Right atrium auricular region (tissue), 2 donors: ENCODE measurements at regions not wholly inside any gene's neighbourhood (a gene's known extent, or its start where the extent isn't known, plus 50 kb on each side); places are given as distances from the start of the nearest gene placed in this dataset.

ENCODE experiments used
- DNase-seq: peaks from one replicate; pipeline ENCODE4 v3.0.0-alpha.2; 2019; ENCODE audit warnings: low spot score
- H3K27ac ChIP-seq, 2 donors: fragments of 200-600 bp; sonication (generic); 1 replicate in 1 of 2; 2 replicates in 1 of 2; pipeline ENCODE4 v1.5.1; 2016 to 2019
- H3K27me3 ChIP-seq, 2 donors: fragments of 200-600 bp; sonication (generic); one replicate each; pipeline versions ENCODE4 v1.5.1 to v1.6.0; 2017 to 2019
- H3K36me3 ChIP-seq: fragments of 200-600 bp; sonication (generic); one replicate; pipeline ENCODE4 v1.5.1; 2016
- H3K4me1 ChIP-seq, 2 donors: fragments of 200-600 bp; sonication (generic); one replicate each; pipeline versions ENCODE4 v1.5.1 to v1.6.0; 2017 to 2019
- H3K4me3 ChIP-seq, 2 donors: fragments of 200-600 bp; sonication (generic); 1 replicate in 1 of 2; 2 replicates in 1 of 2; pipeline ENCODE4 v1.5.1; 2017 to 2019; ENCODE audit warnings: mild to moderate bottlenecking in 1 of 2, moderate library complexity in 1 of 2
- H3K9me3 ChIP-seq, 2 donors: fragments of 200-600 bp; sonication (generic); one replicate each; pipeline ENCODE4 v1.5.1; 2019
- CTCF ChIP-seq, 2 donors: fragments of 200-600 bp; sonication (generic); IDR thresholded peaks; one replicate each; pipeline ENCODE4 v1.5.1; 2019; ENCODE audit warnings: antibody characterized with exemption in 2 of 2

DNA sequence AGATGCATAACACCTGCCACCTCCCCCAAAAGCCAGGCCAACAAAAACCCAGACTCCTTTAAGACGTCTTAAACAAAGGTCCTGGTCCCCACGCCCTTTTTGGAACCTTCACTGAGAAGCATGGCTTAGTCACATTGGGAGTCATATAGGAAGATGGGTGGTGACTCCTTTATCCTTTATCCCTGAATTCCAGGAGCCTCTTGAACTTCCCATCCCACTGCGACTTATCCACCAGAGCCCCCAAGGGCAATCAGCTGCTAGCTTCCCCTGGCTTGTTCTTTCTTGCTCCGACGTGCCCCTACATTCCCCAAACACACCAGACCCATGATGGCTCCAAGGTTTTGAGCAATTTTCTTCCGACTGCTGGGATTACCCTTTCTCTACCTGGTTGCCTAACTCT lies 567.0 kb upstream of the CADM1 start:
- H3K27me3 ChIP-seq: no peaks in the 10 kb centered on the region
- no peaks in the 10 kb centered on the region for H3K36me3 ChIP-seq
- no peak overlapping the region for H3K4me3 ChIP-seq
- H3K9me3 ChIP-seq: no peaks in the 10 kb centered on the region
- H3K27ac ChIP-seq: no peak overlapping the region
- DNase-seq: no peak
- peaks cover 0 to 8% of the 10 kb centered on the region in 2 donors for H3K4me1 ChIP-seq
- no peak for TF ChIP-seq CTCF (IDR thresholded peaks at IDR 0.05)

DNA sequence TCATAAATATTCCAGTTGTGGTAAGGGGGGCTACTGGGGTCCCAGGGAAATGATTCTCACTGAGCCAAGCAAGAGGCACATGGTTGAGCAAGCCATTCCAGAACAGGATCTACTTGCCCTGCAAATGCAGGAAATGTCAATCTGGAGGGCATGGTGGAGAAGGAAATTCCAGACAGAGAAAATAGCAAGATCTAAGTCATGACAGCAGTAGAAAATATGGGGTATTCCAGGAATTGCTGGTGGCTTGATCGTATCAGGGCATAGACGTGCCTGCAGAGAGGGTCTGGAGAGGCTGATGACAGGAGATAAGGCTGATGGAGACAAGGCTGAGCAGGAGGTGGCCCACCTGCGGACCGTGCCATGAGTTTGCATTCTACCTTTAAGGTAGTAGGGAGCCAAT lies 566.3 kb upstream of the CADM1 start:
- TF ChIP-seq CTCF (IDR thresholded peaks at IDR 0.05): no peak
- no peaks in the 10 kb centered on the region for H3K36me3 ChIP-seq
- no peak for DNase-seq
- no peak overlapping the region for H3K27ac ChIP-seq
- H3K4me3 ChIP-seq: no peak overlapping the region
- no peaks in the 10 kb centered on the region for H3K27me3 ChIP-seq
- H3K9me3 ChIP-seq: no peaks in the 10 kb centered on the region
- H3K4me1 ChIP-seq: peaks cover 0 to 8% of the 10 kb centered on the region in 2 donors

DNA sequence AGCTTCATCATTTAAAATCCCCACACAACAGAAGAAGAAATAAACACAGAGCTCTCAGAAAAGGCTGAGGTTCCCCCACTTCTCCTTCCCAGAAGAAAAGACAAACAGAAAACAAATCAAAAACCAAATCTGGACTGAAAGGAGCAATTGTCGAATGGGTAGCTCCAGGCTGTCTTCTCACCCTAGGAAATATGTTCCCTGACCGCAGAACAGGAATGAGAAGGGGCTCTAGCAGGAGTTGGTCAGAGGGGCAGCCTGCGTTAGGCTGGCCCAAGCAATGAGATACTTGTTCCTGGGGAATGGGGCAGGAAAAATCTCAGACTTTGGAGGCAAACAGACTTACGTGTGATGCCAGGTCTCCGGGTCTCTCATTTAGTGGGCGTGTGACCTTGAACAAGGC lies 562.6 kb upstream of the CADM1 start:
- no peak for TF ChIP-seq CTCF (IDR thresholded peaks at IDR 0.05)
- no peaks in the 10 kb centered on the region for H3K27me3 ChIP-seq
- no peak overlapping the region for H3K27ac ChIP-seq
- no peaks in the 10 kb centered on the region for H3K9me3 ChIP-seq
- H3K4me3 ChIP-seq: no peak overlapping the region
- no peak for DNase-seq
- no peaks in the 10 kb centered on the region for H3K4me1 ChIP-seq
- no peaks in the 10 kb centered on the region for H3K36me3 ChIP-seq

DNA sequence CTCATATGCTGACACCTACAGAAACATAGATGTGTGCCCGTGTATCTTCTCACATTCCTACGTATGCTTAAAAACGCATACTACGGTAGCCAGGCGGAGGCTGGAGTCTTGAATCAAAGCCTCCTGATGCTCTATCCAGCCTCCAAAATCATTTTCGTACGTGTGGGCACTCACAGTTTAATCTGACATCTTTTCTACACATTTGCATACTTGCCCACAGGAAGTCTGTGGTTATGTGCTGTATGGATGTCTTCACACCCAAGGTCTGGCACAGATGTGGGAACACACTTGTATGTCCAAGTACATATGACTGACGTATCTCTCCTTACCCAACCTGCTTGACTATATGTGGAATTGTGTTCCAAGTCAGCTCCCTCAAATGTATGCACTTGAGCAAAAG lies 561.8 kb upstream of the CADM1 start:
- no peak for DNase-seq
- Histone ChIP-seq H3K9me3 (no peaks in the 10 kb centered on the region), H3K4me1 (no peaks in the 10 kb centered on the region), H3K27ac (no peak overlapping the region), H3K36me3 (no peaks in the 10 kb centered on the region), H3K27me3 (no peaks in the 10 kb centered on the region), H3K4me3 (no peak overlapping the region)
- TF ChIP-seq CTCF (IDR thresholded peaks at IDR 0.05): no peak

DNA sequence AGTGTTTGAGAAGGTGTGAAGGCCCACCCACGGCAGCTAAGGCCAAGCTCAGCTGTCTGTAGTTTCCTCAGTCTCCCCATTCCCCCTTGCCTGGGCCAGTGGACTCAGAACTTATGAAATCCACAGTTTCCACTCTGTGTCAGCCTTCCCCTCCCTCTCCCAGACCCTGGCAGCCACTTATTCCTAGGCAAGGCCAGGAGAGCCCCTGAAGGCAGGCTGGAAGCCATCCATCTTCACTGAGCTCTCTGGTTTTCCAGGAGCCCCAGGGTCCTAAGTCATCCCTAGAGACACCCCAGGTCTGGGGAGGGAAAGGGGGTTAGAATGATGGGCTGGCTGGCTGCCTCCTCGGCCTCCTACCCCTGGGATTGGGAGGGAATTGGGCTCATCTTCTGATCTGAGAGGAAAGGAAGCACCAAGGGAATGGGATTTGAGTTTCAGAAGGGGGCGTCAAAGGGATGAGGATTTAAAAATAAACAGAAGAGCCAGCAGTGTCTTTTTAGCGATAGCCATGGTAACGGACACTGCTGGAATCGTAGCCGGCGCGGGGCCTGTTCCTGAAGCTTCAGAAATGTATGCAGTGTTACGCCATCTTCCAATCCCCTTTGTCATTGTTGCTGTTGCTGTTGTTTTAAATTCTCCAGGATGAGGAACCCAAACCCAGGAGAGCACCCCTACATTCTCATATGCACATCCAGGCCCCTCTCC lies 561.1 kb upstream of the CADM1 start:
- TF ChIP-seq CTCF (IDR thresholded peaks at IDR 0.05): no peak
- H3K27me3 ChIP-seq: no peaks in the 10 kb centered on the region
- no peak for DNase-seq

More for the DNA sequence above, 561.1 kb upstream of the CADM1 start:
- H3K9me3 ChIP-seq: no peaks in the 10 kb centered on the region
- H3K36me3 ChIP-seq: no peaks in the 10 kb centered on the region
- H3K4me1 ChIP-seq: no peaks in the 10 kb centered on the region
- H3K4me3 ChIP-seq: no peak overlapping the region
- H3K27ac ChIP-seq: no peak overlapping the region
